PC-3 (cell line): ENCODE measurements at regions not wholly inside any gene's neighbourhood (a gene's known extent, or its start where the extent isn't known, plus 50 kb on each side); places are given as distances from the start of the nearest gene placed in this dataset.

ENCODE experiments used
- ATAC-seq: fragments of 200-7000 bp; cut with Tn5 transposase; 2 replicates; pipeline ENCODE4 v1.9.1; 2020; ENCODE audit warnings: mild to moderate bottlenecking, moderate library complexity
- BruUV-seq: library from RNA; stranded (reverse); fragments of 400-500 nt; replicated peaks from 2 replicates; lab custom pipeline; 2021; lab: Mats Ljungman, UMichigan
- CTCF ChIA-PET: fragments of 300-600 bp; sonication (Branson Sonifier 250); formaldehyde crosslinking; loops from one replicate; lab custom pipeline; 2022; ENCODE audit warnings: antibody characterized with exemption; lab: Charles Lee
- POLR2A ChIA-PET: fragments of 300-600 bp; sonication (Branson Sonifier 250); formaldehyde crosslinking; loops from one replicate; lab custom pipeline; 2022; ENCODE audit warnings: antibody characterized with exemption; ENCODE audit not compliant: unreplicated experiment; lab: Charles Lee
- DNase-seq: peaks from one replicate; pipeline ENCODE4 v3.0.0-alpha.2; 2015
- H2AFZ ChIP-seq: fragments of 300-600 bp; sonication (generic); 2 replicates; pipeline ENCODE4 v1.6.0; 2016; ENCODE audit warnings: antibody characterized with exemption, low read length
- H3F3A ChIP-seq: fragments of 300-600 bp; sonication (generic); one replicate; pipeline ENCODE4 v1.6.0; 2017; ENCODE audit warnings: antibody characterized with exemption, low read length, control low read depth, mild to moderate bottlenecking; ENCODE audit not compliant: unreplicated experiment
- H3K27ac ChIP-seq: fragments of 300-600 bp; sonication (generic); 2 replicates; pipeline ENCODE4 v1.5.1; 2016; ENCODE audit warnings: mild to moderate bottlenecking, low read length
- H3K27me3 ChIP-seq: fragments of 300-600 bp; sonication (generic); 2 replicates; pipeline ENCODE4 v1.6.1; 2016; ENCODE audit warnings: low read length, mixed read lengths
- H3K36me3 ChIP-seq: fragments of 300-600 bp; sonication (generic); 2 replicates; pipeline ENCODE4 v1.6.1; 2016; ENCODE audit warnings: low read depth, mixed run types, low read length, mixed read lengths
- H3K4me1 ChIP-seq: fragments of 300-600 bp; sonication (generic); 2 replicates; pipeline ENCODE4 v1.5.1; 2016; ENCODE audit warnings: low read length; ENCODE audit not compliant: insufficient read depth
- H3K4me2 ChIP-seq: fragments of 300-600 bp; sonication (generic); 2 replicates; pipeline ENCODE4 v1.6.0; 2016; ENCODE audit warnings: low read length
- H3K4me3 ChIP-seq: fragments of 300-600 bp; sonication (generic); 2 replicates; pipeline ENCODE4 v1.5.1; 2016; ENCODE audit warnings: mild to moderate bottlenecking, low read length, mixed read lengths
- H3K79me2 ChIP-seq: fragments of 300-600 bp; sonication (generic); 2 replicates; pipeline ENCODE4 v1.6.1; 2017; ENCODE audit warnings: low read length, mixed read lengths
- H3K9ac ChIP-seq: fragments of 300-600 bp; sonication (generic); 2 replicates; pipeline ENCODE4 v1.6.0; 2016; ENCODE audit warnings: mild to moderate bottlenecking, low read length
- H3K9me2 ChIP-seq: fragments of 300-600 bp; sonication (generic); replicated peaks from 2 replicates; pipeline ENCODE4 v1.6.1; 2016; ENCODE audit warnings: mixed run types, low read length, mixed read lengths
- H3K9me3 ChIP-seq: fragments of 300-600 bp; sonication (generic); 2 replicates; pipeline ENCODE4 v1.6.1; 2016; ENCODE audit warnings: low read length, mixed read lengths
- H4K20me1 ChIP-seq: fragments of 300-600 bp; sonication (generic); 2 replicates; pipeline ENCODE4 v1.6.1; 2016; ENCODE audit warnings: low read length, mixed read lengths
- EZH2 ChIP-seq: fragments of 300-600 bp; sonication (generic); IDR thresholded peaks from one replicate; pipeline ENCODE4 v1.6.1; 2017; ENCODE audit warnings: antibody characterized with exemption, mild to moderate bottlenecking, low read length; ENCODE audit not compliant: unreplicated experiment
- EZH2phosphoT487 ChIP-seq: fragments of 300-600 bp; sonication (generic); IDR thresholded peaks from 2 replicates; pipeline ENCODE4 v1.6.1; 2018; ENCODE audit warnings: mild to moderate bottlenecking, antibody characterized with exemption, low read length, borderline replicate concordance
- intact Hi-C: fragments of 100-400 bp; cut with micrococcal nuclease; formaldehyde crosslinking; loops from 2 replicates; pipeline ENCODE4 v1.9.0; 2023
- TF ChIP-seq, protein P1 (sequence below): fragments of 300-600 bp; sonication (generic); conservative IDR thresholded peaks from 2 replicates; pipeline ENCODE4 v1.5.1; 2017; ENCODE audit warnings: antibody characterized with exemption, low read depth, mild to moderate bottlenecking, low read length

DNA sequence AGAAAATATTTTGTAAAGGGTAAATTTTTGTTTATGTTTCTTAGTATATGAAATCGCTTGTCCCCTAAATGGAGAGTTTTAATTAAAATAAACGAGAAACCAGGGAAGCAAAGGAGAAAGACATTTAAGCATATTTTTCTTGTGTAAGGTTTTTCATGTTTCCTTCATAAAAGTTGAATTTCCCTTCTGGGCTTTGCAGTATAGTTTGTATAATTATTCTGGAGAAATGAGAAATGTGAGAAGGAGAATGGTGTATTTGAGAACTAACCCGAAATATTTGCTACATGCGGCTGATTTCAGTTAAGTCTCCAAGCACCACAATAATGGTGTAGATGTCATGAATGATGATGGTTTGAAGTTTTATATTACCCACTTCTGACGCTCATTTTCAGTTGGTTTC is 307.7 kb upstream of the SEL1L start:
- Histone ChIP-seq H3K4me1 (no peaks in the 10 kb centered on the region), H3K4me2 (no peak overlapping the region), H3K9ac (no peak overlapping the region), H3K27ac (no peak overlapping the region), H3K4me3 (no peak overlapping the region), H3K27me3 (no peaks in the 10 kb centered on the region), H3K79me2 (no peaks in the 10 kb centered on the region), H3K9me2 (no peaks in the 10 kb centered on the region), H3K36me3 (no peaks in the 10 kb centered on the region), H4K20me1 (no peaks in the 10 kb centered on the region), H3F3A (no peaks in the 10 kb centered on the region), H2AFZ (no peak overlapping the region), H3K9me3 (no peaks in the 10 kb centered on the region; the same call in 1 of the 2 replicates)
- intact Hi-C loops, result no loop called here
- TF ChIP-seq EZH2phosphoT487, result no peak
- TF ChIP-seq EZH2, result no peak
- TF ChIP-seq, protein P1, sequence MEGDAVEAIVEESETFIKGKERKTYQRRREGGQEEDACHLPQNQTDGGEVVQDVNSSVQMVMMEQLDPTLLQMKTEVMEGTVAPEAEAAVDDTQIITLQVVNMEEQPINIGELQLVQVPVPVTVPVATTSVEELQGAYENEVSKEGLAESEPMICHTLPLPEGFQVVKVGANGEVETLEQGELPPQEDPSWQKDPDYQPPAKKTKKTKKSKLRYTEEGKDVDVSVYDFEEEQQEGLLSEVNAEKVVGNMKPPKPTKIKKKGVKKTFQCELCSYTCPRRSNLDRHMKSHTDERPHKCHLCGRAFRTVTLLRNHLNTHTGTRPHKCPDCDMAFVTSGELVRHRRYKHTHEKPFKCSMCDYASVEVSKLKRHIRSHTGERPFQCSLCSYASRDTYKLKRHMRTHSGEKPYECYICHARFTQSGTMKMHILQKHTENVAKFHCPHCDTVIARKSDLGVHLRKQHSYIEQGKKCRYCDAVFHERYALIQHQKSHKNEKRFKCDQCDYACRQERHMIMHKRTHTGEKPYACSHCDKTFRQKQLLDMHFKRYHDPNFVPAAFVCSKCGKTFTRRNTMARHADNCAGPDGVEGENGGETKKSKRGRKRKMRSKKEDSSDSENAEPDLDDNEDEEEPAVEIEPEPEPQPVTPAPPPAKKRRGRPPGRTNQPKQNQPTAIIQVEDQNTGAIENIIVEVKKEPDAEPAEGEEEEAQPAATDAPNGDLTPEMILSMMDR, result no peak
- ChIA-PET POLR2A (no interaction called here), CTCF (no interaction called here)
- ATAC-seq, result no peak
- BruUV-seq, result no TSS peak
- no peak for DNase-seq

DNA sequence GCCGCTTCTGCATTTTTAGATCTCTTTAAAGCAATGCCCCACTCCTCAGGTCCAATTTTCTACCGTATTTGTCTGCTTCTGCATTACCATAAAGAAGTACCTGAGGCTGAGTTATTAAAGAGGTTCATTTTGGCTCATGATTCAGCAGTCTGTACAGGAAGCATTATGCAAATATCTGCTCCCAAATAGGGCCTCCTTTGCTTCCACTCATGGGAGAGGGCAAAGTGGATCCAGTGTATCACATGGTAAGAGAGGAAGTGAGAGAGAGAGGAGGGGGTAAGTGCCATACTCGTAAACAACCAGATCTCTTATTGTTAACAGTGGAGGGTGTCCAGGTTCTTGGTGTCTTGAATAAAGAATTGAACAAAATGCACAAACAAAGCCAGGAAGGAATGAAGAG is 316.1 kb upstream of the SEL1L start:
- BruUV-seq, result no TSS peak
- intact Hi-C loops, result no loop called here
- Histone ChIP-seq H3K36me3 (no peaks in the 10 kb centered on the region), H3F3A (no peaks in the 10 kb centered on the region), H3K4me2 (no peak overlapping the region), H3K79me2 (no peaks in the 10 kb centered on the region), H3K27me3 (no peaks in the 10 kb centered on the region), H3K4me3 (no peak overlapping the region), H3K27ac (no peak overlapping the region), H3K9ac (no peak overlapping the region), H3K9me3 (0 out of 2 replicates have a peak, but pooled peaks cover 14% of the 10 kb centered on the region), H4K20me1 (no peaks in the 10 kb centered on the region), H2AFZ (no peak overlapping the region), H3K9me2 (no peaks in the 10 kb centered on the region), H3K4me1 (no peaks in the 10 kb centered on the region)
- DNase-seq (no peak), ATAC-seq (no peak)
- ChIA-PET CTCF (no interaction called here), POLR2A (no interaction called here)
- TF ChIP-seq, protein P1, result no peak
- no peak for TF ChIP-seq EZH2phosphoT487
- no peak for TF ChIP-seq EZH2

DNA sequence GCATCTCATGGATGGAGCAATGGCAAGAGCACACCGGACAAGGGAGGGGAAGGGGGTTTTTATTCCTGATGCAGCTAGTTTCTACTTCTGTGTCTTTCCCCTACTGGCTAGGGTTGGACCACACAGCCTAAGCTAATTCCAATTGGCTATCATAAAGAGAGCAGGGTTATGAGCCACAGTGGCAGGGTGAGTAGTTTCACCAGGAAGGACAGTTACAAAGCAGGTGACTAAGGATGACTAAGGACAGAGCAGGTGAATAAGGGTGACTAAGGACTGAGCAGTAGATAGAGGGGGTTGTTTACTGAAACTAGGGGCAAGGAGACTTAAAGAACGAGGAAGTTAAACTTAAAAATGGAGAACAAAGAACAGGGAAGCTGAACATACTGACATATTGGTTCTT is 321.4 kb upstream of the SEL1L start:
- POLR2A ChIA-PET, result no interaction called here
- CTCF ChIA-PET, result no interaction called here
- ATAC-seq, result no peak
- Histone ChIP-seq H3K4me1 (no peaks in the 10 kb centered on the region), H3K27ac (no peak overlapping the region), H3K36me3 (no peaks in the 10 kb centered on the region), H3F3A (no peaks in the 10 kb centered on the region), H3K79me2 (no peaks in the 10 kb centered on the region), H3K4me2 (no peak overlapping the region), H4K20me1 (no peaks in the 10 kb centered on the region), H3K9me2 (no peaks in the 10 kb centered on the region), H3K9me3 (0 out of 2 replicates have a peak, but pooled peaks cover 16% of the 10 kb centered on the region), H3K9ac (no peak overlapping the region), H2AFZ (no peak overlapping the region), H3K27me3 (no peaks in the 10 kb centered on the region), H3K4me3 (no peak overlapping the region)
- intact Hi-C loops, result no loop called here
- TF ChIP-seq EZH2phosphoT487 (no peak), EZH2 (no peak)
- TF ChIP-seq, protein P1, result no peak
- DNase-seq, result no peak
- no TSS peak for BruUV-seq
